ENCODE measurements at regions not wholly inside any gene's neighbourhood (a gene's known extent, or its start where the extent isn't known, plus 50 kb on each side); places are given as distances from the start of the nearest gene placed in this dataset.

- Histone ChIP-seq H3K4me2 (ENCODE audit: insufficient read depth, insufficient read length, low read length) (no peak overlapping the region), H2BK15ac (ENCODE audit: low read depth, low read length) (no peak overlapping the region), H3K14ac (ENCODE audit: insufficient read depth, low read length) (no peak overlapping the region), H3K18ac (ENCODE audit: insufficient read length, low read depth, low read length) (no peak overlapping the region), H4K8ac (replicated peaks; ENCODE audit: insufficient read length, low read depth, low read length) (no peak overlapping the region), H4K91ac (ENCODE audit: insufficient read length, low read depth, low read length) (no peak overlapping the region), H4K5ac (ENCODE audit: insufficient read length, low read depth, low read length) (no peak overlapping the region), H3K23me2 (ENCODE audit: insufficient read length, low read depth, low read length, poor library complexity, severe bottlenecking) (no peaks in the 10 kb centered on the region), H2BK20ac (ENCODE audit: low read depth, low read length, poor library complexity, severe bottlenecking) (no peak overlapping the region), H3K9ac (ENCODE audit: extremely low read depth, insufficient read length, low read length) (no peak overlapping the region), H2BK120ac (ENCODE audit: low read depth, low read length, poor library complexity, severe bottlenecking) (no peak overlapping the region), H3K23ac (ENCODE audit: insufficient read length, low read depth, low read length) (no peak overlapping the region), H3K4me1 (ENCODE audit: insufficient read depth, low read length) (no peaks in the 10 kb centered on the region), H3T11ph (ENCODE audit: low read length) (no peak overlapping the region), H3K56ac (ENCODE audit: insufficient read length, low read depth, low read length) (no peak overlapping the region), H2BK5ac (ENCODE audit: insufficient read length, low read length) (no peak overlapping the region), H2BK12ac (ENCODE audit: insufficient read length, low read depth, low read length) (no peak overlapping the region), H3K27me3 (ENCODE audit: insufficient read depth, low read length) (no peaks in the 10 kb centered on the region; the same call in 1 of the 2 replicates), H3K79me1 (ENCODE audit: insufficient read depth, low read depth, low read length, poor library complexity, severe bottlenecking) (no peaks in the 10 kb centered on the region), H3K79me2 (ENCODE audit: insufficient read depth, low read length) (no peaks in the 10 kb centered on the region), H3K27ac (ENCODE audit: insufficient read length, low read depth, low read length) (no peak overlapping the region), H2AK5ac (ENCODE audit: insufficient read length, low read length) (no peak overlapping the region), H2AFZ (ENCODE audit: low read length) (no peak overlapping the region), H3K4ac (ENCODE audit: low read depth, low read length) (no peak overlapping the region), H3K9me3 (ENCODE audit: control insufficient read depth, low read depth, low read length) (no peaks in the 10 kb centered on the region), H4K20me1 (ENCODE audit: control insufficient read depth, insufficient read depth, insufficient read length) (no peaks in the 10 kb centered on the region)
- Mint-ChIP-seq H3K4me1 (no peaks in the 10 kb centered on the region), H3K36me3 (ENCODE audit: insufficient read depth in 1 of 3, low read depth in 3 of 3) (no peaks in the 10 kb centered on the region), H3K4me3 (no peak overlapping the region), H3K9me3 (peaks cover 0 to 2% of the 10 kb centered on the region in 2 experiments; a peak in 2 of 5 replicates), H3K27ac (no peak overlapping the region), H3K27me3 (ENCODE audit: low read depth) (no peaks in the 10 kb centered on the region; the same call in 1 of the 2 replicates)
- WGBS (ENCODE audit: extremely low coverage, insufficient read length, low lambda C conversion rate) = no CpG with 5 or more reads among the region's 1 CpG
- no peak for TF ChIP-seq CTCF (conservative IDR thresholded peaks at IDR 0.05)
- DNase-seq = no peak
These were observed 331.4 kb upstream of the RAG2 start for GRCh38 chr11:36929401-36929800.
